ENCODE measurements at regions not wholly inside any gene's neighbourhood (a gene's known extent, or its start where the extent isn't known, plus 50 kb on each side); places are given as distances from the start of the nearest gene placed in this dataset.
"Not testable (repeated sequence)": the region's sequence is repeated elsewhere in the genome, so short reads cannot be mapped to it uniquely, and the experiment has no call there.

- no peak for DNase-seq
These were observed 171.5 kb downstream of the MYCN start for GRCh38 chr2:16111838-16112210.

GRCh38 chr2:16109821-16110310 is 169.5 kb downstream of the MYCN start:
- no peak for DNase-seq

- no peak for DNase-seq
These were observed 169.0 kb downstream of the MYCN start for GRCh38 chr2:16109368-16109820.

- DNase-seq, result no peak
These were observed 166.9 kb downstream of the MYCN start for GRCh38 chr2:16107246-16107645.

GRCh38 chr2:16106619-16107018 is 166.3 kb downstream of the MYCN start:
- no peak for DNase-seq

GRCh38 chr2:16105669-16106281 is 165.4 kb downstream of the MYCN start:
- DNase-seq, result no peak

- DNase-seq, result no peak
These were observed 164.8 kb downstream of the MYCN start for GRCh38 chr2:16104949-16105668.

GRCh38 chr2:16104315-16104948 is 164.1 kb downstream of the MYCN start:
- no peak for DNase-seq

GRCh38 chr2:16103614-16104314 is 163.4 kb downstream of the MYCN start:
- no peak for DNase-seq

- no peak for DNase-seq
These were observed 162.6 kb downstream of the MYCN start for GRCh38 chr2:16102976-16103380.

GRCh38 chr2:16102358-16102975 is 162.1 kb downstream of the MYCN start:
- no peak for DNase-seq

- DNase-seq, result no peak
These were observed 160.8 kb downstream of the MYCN start for GRCh38 chr2:16101196-16101595.

GRCh38 chr2:16100006-16100405 is 159.7 kb downstream of the MYCN start:
- DNase-seq, result no peak

- no peak for DNase-seq
These were observed 159.0 kb downstream of the MYCN start for GRCh38 chr2:16099326-16099725.

- DNase-seq, result no peak
These were observed 156.6 kb downstream of the MYCN start for GRCh38 chr2:16096962-16097361.

- DNase-seq, result not testable (repeated sequence)
These were observed 155.1 kb downstream of the MYCN start for GRCh38 chr2:16095483-16095882.

GRCh38 chr2:16094811-16095210 is 154.5 kb downstream of the MYCN start:
- DNase-seq, result no peak

GRCh38 chr2:16093639-16094529 is 153.5 kb downstream of the MYCN start:
- DNase-seq, result no peak

GRCh38 chr2:16092861-16093638 is 152.7 kb downstream of the MYCN start:
- DNase-seq, result no peak

GRCh38 chr2:16091576-16092282 is 151.4 kb downstream of the MYCN start:
- DNase-seq, result no peak

All from OCI-M1 (cell line).